Pancreas (tissue), 10 donors: ENCODE measurements at regions not wholly inside any gene's neighbourhood (a gene's known extent, or its start where the extent isn't known, plus 50 kb on each side); places are given as distances from the start of the nearest gene placed in this dataset.
A peak's percentile ranks its signal among the peaks of the same experiment; 100 is the strongest.

ENCODE experiments used
- ATAC-seq, 4 donors: fragments of 200-7000 bp; cut with Tn5 transposase; one replicate each; pipeline versions ENCODE4 v1.8.0 to v1.9.1; 2020; ENCODE audit warnings: mild to moderate bottlenecking in 4 of 4, moderate library complexity in 4 of 4
- DNase-seq, 6 donors: peaks; one replicate each; pipeline ENCODE4 v3.0.0-alpha.2; 2020
- FAIRE-seq: peaks from 2 replicates; lab custom pipeline; 2012; peaks lifted over from hg19 to GRCh38; lab: Jason Lieb, UNC
- H3K27ac ChIP-seq, 4 donors: fragments of 200-600 bp; sonication (generic); 1 replicate in 3 of 4; 2 replicates in 1 of 4; pipeline versions ENCODE4 v1.5.0 to v1.8.0; 2020
- H3K27me3 ChIP-seq, 4 donors: fragments of 200-600 bp; one replicate each; pipeline ENCODE4 v1.8.0; 2021
- H3K36me3 ChIP-seq, 3 donors: fragments of 200-600 bp; sonication (generic) in 1 of 3; one replicate each; pipeline versions ENCODE4 v1.5.0 to v1.8.0; 2020 to 2021
- H3K4me1 ChIP-seq, 3 donors: fragments of 200-600 bp; one replicate each; pipeline ENCODE4 v1.8.0; 2021
- H3K4me3 ChIP-seq, 4 donors: fragments of 200-600 bp; sonication (generic) in 2 of 4; one replicate each; pipeline versions ENCODE4 v1.5.0 to v1.8.0; 2020 to 2021
- H3K9me3 ChIP-seq, 4 donors: fragments of 200-600 bp; one replicate each; pipeline ENCODE4 v1.8.0; 2021
- CTCF ChIP-seq, 4 donors: fragments of 200-600 bp; sonication (generic) in 3 of 4; IDR thresholded peaks; one replicate each; pipeline versions ENCODE4 v1.5.0 to v1.8.0; 2021; ENCODE audit warnings: antibody characterized with exemption in 4 of 4
- WGBS, 2 donors: extraction: QIAGEN DNeasy Blood & Tissue Kit; methylation state at CpG; one replicate each; pipeline ENCODE4 v1.1.7; 2013; 5-methylcytosine and 5-hydroxymethylcytosine counted together
- intact Hi-C, 3 donors: fragments of 100-400 bp; cut with DNase I; formaldehyde crosslinking; loops; one replicate each; pipeline versions ENCODE4 v1.11.1 to v1.14.2; 2022
- donor health status: healthy with polysubstance abuse.
- donor health status: DM: no; HTN: no; CAD: no; lungs with moderate emphysema.
- donor health status: DM: no; HTN: no; CAD: no.
- donor health status: control.
- donor health status: control.
- donor health status: Bipolar disorder and iron deficiency.
- donor health status: DM: yes; HTN: yes; CAD: no.
- donor health status: DM: no; HTN: no; CAD: no.
- donor health status: DM: no; HTN: no; CAD: no.
- donor health status: DM: yes; HTN: yes; CAD: no.

GRCh38 chr18:41395695-41396094, 559.3 kb upstream of the PIK3C3 start:
- intact Hi-C loops, result no loop called here
- no peaks in the 10 kb centered on the region for H3K4me1 ChIP-seq
- no peak overlapping the region for H3K4me3 ChIP-seq
- WGBS, 2 donors, result 68 to 84% methylated on average over 1 of the region's 1 CpG
- FAIRE-seq (no peak), DNase-seq (no peak), ATAC-seq (no peak)
- no peak overlapping the region for H3K27ac ChIP-seq
- no peak for TF ChIP-seq CTCF (IDR thresholded peaks at IDR 0.05)
- no peaks in the 10 kb centered on the region for H3K36me3 ChIP-seq
- no peaks in the 10 kb centered on the region for H3K9me3 ChIP-seq
- H3K27me3 ChIP-seq, result no peaks in the 10 kb centered on the region

GRCh38 chr18:41391616-41392595, 563.1 kb upstream of the PIK3C3 start:
- Histone ChIP-seq H3K4me3 (no peak overlapping the region), H3K27me3 (no peaks in the 10 kb centered on the region), H3K9me3 (no peaks in the 10 kb centered on the region), H3K36me3 (no peaks in the 10 kb centered on the region), H3K4me1 (no peaks in the 10 kb centered on the region), H3K27ac (no peak overlapping the region)
- DNase-seq (peak in 5 of 6 donors; percentile 16 to 65 (median 25)), ATAC-seq (peak; percentile 48 to 83 (median 80)), FAIRE-seq (no peak)
- WGBS, 2 donors, result 4 to 7% methylated on average over 12 of the region's 12 CpGs
- peak in 1 of 4 donors; percentile 25 for TF ChIP-seq CTCF (IDR thresholded peaks at IDR 0.05)
- intact Hi-C loops, result no loop called here

GRCh38 chr18:41390309-41390708, 564.7 kb upstream of the PIK3C3 start:
- 53 to 65% methylated on average over 9 of the region's 9 CpGs for WGBS, 2 donors
- FAIRE-seq (no peak), DNase-seq (no peak)

GRCh38 chr18:41378598-41378997, 576.4 kb upstream of the PIK3C3 start:
- Histone ChIP-seq H3K4me1 (no peaks in the 10 kb centered on the region), H3K27ac (no peak overlapping the region), H3K36me3 (no peaks in the 10 kb centered on the region), H3K9me3 (no peaks in the 10 kb centered on the region), H3K27me3 (no peaks in the 10 kb centered on the region), H3K4me3 (no peak overlapping the region)
- intact Hi-C loops, result no loop called here
- no peak for TF ChIP-seq CTCF (IDR thresholded peaks at IDR 0.05)
- 23 to 25% methylated on average over 5 of the region's 5 CpGs for WGBS, 2 donors
- DNase-seq (no peak), ATAC-seq (no peak), FAIRE-seq (no peak)

More at GRCh38 chr18:41390309-41390708, 564.7 kb upstream of the PIK3C3 start:
- no peaks in the 10 kb centered on the region for H3K27me3 ChIP-seq
- no peak overlapping the region for H3K27ac ChIP-seq
- no peaks in the 10 kb centered on the region for H3K36me3 ChIP-seq
- intact Hi-C loops, result no loop called here
- TF ChIP-seq CTCF (IDR thresholded peaks at IDR 0.05), result no peak
- peak overlapping the region in 1 of 4 donors; percentile 1 for H3K4me3 ChIP-seq
- H3K4me1 ChIP-seq, result no peaks in the 10 kb centered on the region
- no peaks in the 10 kb centered on the region for H3K9me3 ChIP-seq
- ATAC-seq, result no peak

- ATAC-seq (no peak), DNase-seq (no peak), FAIRE-seq (no peak)
- no peaks in the 10 kb centered on the region for H3K4me1 ChIP-seq
- no peaks in the 10 kb centered on the region for H3K36me3 ChIP-seq
- no peak for TF ChIP-seq CTCF (IDR thresholded peaks at IDR 0.05)
- H3K4me3 ChIP-seq, result no peak overlapping the region
- intact Hi-C loops, result no loop called here
- no peaks in the 10 kb centered on the region for H3K27me3 ChIP-seq
- no peaks in the 10 kb centered on the region for H3K9me3 ChIP-seq
- H3K27ac ChIP-seq, result no peak overlapping the region
These were observed 581.4 kb upstream of the PIK3C3 start for GRCh38 chr18:41373612-41374011.
